ENCODE measurements at regions not wholly inside any gene's neighbourhood (a gene's known extent, or its start where the extent isn't known, plus 50 kb on each side); places are given as distances from the start of the nearest gene placed in this dataset.
"Not testable (repeated sequence)": the region's sequence is repeated elsewhere in the genome, so short reads cannot be mapped to it uniquely, and the experiment has no call there.

- no peak for DNase-seq
These were observed 172.7 kb downstream of the MYCN start for GRCh38 chr2:16112972-16113560.

DNA sequence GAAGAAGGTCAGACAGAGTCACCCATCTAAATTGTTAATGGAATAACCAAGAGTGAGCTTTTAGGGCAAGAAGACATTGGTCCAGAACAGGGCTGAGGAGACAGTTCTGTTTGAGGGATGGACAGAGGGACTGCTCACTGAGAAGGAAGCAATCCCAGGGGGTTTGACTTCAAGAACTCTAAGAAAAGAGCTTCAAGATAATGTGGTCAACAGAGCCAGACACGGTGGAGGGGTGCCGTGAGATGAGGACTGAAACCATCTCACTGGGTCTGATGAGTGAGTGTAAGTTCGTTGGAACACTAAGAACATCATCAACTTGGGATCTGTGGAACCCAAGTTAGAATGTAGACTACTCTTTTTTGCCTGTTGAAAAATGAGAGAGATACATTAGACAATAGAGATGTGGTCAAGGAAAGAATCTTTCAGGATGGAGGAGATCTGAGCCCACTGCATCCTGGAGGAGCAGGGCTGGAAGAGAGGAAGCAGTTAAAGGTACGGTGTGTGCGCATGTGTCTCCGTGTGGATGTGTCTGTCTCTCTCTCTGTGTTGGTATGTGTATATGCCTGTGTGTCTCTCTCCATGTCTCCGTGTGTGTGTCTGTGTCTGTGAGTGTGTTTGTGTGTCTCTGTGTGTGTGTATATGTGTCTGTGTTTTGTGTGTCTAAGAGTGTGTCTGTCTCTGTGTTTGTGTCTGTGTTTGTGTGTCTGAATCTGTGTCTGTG, 172.1 kb downstream of the MYCN start:
- no peak for DNase-seq

- no peak for DNase-seq
These were observed 171.5 kb downstream of the MYCN start for GRCh38 chr2:16111838-16112210.

GRCh38 chr2:16109821-16110310, 169.5 kb downstream of the MYCN start:
- DNase-seq = no peak

- no peak for DNase-seq
These were observed 169.0 kb downstream of the MYCN start for GRCh38 chr2:16109368-16109820.

DNA sequence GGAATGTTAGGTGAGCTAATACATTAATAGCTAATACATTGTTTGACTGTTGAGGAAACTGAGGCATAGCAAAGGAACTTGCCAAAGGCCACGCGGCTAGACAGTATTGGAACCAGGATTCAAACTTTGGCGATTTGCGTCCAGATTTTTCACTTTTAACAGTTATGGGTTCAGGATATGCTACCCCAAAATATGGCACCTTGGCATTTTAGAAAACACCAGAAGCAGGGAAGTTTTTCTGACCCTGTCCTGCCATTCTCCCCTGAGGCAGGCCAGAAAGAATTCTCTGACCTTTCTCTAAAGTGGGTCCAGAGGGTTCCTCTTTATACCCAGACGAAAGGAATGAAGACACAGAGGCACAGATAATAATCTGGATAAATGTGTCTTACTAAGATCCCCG, 166.9 kb downstream of the MYCN start:
- DNase-seq = no peak

- DNase-seq = no peak
These were observed 166.3 kb downstream of the MYCN start for GRCh38 chr2:16106619-16107018.

DNA sequence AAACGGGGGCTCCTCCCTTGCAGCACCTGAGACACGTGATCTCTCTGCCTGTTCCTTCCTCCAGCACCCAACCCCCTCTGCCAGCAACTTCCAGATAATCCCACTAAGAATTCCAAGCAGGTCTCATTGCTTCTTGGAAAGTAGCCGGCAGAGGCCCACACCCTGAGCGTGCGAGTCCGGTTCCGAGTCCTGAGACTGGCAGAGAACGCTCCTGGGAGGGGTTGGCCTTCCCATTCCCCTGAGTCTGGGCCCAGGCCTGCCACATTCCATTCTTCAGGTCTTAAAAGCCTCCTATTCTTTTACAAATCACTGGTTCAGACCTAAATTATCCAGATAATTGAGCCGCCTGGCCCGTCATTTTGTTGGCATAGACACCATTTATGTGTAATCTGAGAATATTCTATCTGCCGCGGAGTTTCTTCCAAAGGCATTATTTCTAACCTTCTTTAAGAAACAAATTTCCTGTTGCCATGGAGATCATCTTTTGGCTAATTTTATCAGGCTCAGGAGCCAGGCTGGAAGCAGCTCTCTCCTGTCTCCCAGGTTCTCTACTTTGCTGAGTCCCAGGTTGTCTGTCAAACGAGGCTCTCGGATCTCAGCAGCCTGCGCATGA, 165.4 kb downstream of the MYCN start:
- DNase-seq = no peak

- DNase-seq = no peak
These were observed 164.8 kb downstream of the MYCN start for GRCh38 chr2:16104949-16105668.

DNA sequence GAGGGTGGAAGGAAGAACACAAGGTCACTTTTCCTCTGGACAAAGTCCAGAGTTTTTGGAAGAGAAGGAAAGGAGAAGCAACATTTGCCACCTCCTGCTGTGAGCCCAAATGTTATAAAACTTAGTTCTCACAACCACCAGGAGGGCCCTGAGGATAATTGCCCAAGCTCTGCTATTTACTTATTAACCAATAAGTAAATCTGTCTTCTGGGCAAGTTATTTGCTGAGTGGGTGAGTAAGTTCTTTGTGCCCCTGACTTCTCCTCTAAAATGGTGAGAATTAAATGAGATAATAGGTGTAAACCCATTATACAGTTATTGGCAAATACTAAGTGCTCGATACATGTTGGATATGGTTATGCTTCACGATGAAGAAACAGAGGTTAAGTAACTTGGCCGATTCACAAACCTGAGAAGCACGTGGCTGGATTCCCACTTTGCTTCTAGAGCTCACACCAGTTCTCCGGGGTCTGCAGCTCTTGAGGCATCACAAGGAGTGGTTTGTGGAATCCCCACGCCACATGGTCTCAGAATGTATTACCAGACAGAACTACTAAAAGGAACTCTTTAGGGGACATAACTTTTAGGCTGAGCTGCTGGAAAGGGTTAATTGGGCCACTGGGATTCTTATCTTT, 164.1 kb downstream of the MYCN start:
- no peak for DNase-seq

- DNase-seq = no peak
These were observed 163.4 kb downstream of the MYCN start for GRCh38 chr2:16103614-16104314.

GRCh38 chr2:16102976-16103380, 162.6 kb downstream of the MYCN start:
- no peak for DNase-seq

DNA sequence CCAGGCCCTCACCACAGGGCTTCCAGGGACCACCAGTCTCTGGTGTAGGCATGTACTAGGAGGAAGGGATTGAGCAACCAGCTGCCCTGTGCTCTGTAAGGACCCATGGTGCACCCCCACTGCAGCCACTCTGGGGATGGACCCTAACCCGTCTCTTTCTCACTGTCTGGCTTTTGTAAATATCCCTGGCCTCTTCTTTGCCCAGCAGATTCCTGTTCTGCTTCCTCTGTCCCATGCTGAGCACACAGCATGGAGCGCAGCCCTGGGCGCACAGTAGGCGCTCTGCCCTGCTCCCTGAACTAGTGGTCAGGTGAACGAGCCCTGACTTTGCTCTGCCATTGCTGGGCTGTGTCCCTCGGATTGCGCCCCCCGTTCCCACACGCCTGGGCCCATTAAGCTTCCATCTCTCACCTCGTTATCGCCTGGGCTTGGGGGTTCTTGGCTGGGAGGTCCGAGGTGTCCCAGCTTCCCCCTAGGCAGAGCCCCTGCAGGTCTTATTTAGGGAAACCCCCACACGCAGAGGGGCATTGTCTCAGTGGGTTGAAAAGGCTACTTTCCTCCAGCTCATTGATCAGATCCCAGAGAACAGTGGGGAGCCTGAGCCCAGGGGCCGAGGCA, 162.1 kb downstream of the MYCN start:
- no peak for DNase-seq

DNA sequence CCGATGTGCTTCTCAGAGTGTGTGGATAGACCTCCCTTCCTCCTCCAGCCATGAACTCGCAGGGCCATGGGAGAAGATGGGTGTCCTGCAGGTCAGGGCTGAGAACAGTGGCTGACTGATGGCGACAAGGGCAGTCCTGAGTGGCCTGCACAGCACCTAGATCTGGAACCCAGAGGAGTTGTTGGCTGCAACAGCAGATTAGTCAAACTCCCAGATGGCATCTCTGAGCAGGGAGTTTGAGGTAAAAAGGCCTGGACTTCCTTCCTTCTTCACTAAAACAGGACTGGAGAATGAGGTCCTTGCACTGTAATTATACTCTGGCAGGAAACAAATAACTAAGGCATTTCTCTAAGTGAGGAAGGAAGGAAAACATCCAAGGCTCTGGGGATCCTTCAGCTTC, 160.8 kb downstream of the MYCN start:
- no peak for DNase-seq

- no peak for DNase-seq
These were observed 159.7 kb downstream of the MYCN start for GRCh38 chr2:16100006-16100405.

DNA sequence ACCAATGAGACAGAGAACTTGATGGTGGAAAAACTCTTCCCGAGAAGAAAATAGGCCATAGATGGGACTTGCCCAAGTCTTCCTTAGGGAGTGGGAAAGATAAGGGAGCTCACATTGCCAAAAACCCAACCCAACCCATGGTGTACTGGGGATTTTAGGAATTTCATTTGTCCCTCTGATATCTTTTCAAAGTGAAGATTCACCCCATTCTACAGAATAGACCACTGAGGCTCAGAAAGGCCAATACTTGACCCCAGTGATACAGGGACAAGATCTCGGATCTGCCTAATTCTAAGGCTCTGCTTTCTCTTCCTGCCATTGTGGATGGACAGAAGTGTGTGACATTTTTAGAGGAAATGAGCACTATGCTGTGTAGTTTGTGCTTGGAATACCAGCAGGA, 159.0 kb downstream of the MYCN start:
- DNase-seq = no peak

DNA sequence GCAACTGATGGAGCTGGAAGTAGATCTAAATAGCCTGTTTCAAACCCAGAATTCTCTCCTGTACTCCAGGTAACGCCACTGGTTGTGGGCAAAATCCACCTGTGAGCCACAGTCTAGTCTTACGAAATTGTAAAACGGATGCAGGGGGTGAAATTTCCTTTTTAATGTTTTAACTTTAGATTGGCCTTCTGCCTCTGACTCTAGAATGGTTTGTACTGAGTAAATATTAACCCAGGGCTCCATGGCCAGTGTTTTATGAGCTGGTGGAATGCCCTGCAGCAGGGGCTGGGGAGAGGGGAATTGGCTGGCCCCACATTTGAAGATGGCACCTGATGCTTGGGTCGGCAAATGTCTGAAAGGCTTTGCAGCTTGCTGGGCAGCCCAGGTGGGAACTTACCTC, 156.6 kb downstream of the MYCN start:
- DNase-seq = no peak

- not testable (repeated sequence) for DNase-seq
These were observed 155.1 kb downstream of the MYCN start for GRCh38 chr2:16095483-16095882.

DNA sequence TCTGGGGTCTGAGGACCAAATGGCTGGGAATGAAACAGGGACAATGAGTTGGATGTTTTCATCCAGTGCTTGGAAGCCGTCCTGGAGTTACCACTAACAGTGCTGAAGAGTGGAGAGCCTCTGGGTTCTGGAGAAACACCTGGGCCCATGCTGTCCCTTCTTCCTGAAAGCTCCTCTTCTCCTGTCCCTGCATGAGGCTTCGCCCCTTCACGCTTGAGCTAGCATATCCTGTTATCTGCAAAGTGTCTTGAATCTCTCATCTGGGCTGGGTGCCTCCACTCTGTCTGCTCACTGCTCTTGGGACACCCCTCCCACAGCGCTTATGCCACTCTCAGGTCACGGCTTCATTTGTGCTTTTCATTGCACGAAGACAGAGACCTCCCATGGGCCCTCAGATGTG, 154.5 kb downstream of the MYCN start:
- DNase-seq = no peak

- no peak for DNase-seq
These were observed 153.5 kb downstream of the MYCN start for GRCh38 chr2:16093639-16094529.
